Mesothelial cell of epicardium (in vitro differentiated cells): ENCODE measurements at regions not wholly inside any gene's neighbourhood (a gene's known extent, or its start where the extent isn't known, plus 50 kb on each side); places are given as distances from the start of the nearest gene placed in this dataset.

ENCODE experiments used
- DNase-seq, 2 experiments: peaks; one replicate each; pipeline ENCODE4 v3.0.0; 2021; ENCODE audit warnings: low spot score in 2 of 2; ENCODE audit not compliant: unreplicated experiment in 2 of 2
- H3K27ac Mint-ChIP-seq: 2 replicates; pipeline ENCODE4 v1.8.0; 2021; ENCODE audit warnings: mixed read lengths
- H3K27me3 Mint-ChIP-seq: 2 replicates; pipeline ENCODE4 v1.8.0; 2021; ENCODE audit warnings: low read depth, mixed read lengths
- H3K36me3 Mint-ChIP-seq: 2 replicates; pipeline ENCODE4 v1.8.0; 2021; ENCODE audit warnings: mixed read lengths
- H3K4me1 Mint-ChIP-seq: 2 replicates; pipeline ENCODE4 v1.8.0; 2021; ENCODE audit warnings: mixed read lengths
- H3K4me3 Mint-ChIP-seq: 2 replicates; pipeline ENCODE4 v1.8.0; 2021; ENCODE audit warnings: mild to moderate bottlenecking, moderate library complexity, mixed read lengths
- H3K9me3 Mint-ChIP-seq: 2 replicates; pipeline ENCODE4 v1.8.0; 2021; ENCODE audit warnings: mixed read lengths
- TF ChIP-seq, protein P1 (sequence below): fragments of 200-600 bp; sonication (generic); IDR thresholded peaks from one replicate; pipeline ENCODE4 v1.5.0; 2021; ENCODE audit warnings: antibody characterized with exemption; ENCODE audit not compliant: unreplicated experiment

GRCh38 chr18:41828137-41828536, 126.9 kb upstream of the PIK3C3 start:
- peaks cover 9% of the 10 kb centered on the region for H3K9me3 Mint-ChIP-seq
- H3K27ac Mint-ChIP-seq, result no peak overlapping the region
- TF ChIP-seq, protein P1, sequence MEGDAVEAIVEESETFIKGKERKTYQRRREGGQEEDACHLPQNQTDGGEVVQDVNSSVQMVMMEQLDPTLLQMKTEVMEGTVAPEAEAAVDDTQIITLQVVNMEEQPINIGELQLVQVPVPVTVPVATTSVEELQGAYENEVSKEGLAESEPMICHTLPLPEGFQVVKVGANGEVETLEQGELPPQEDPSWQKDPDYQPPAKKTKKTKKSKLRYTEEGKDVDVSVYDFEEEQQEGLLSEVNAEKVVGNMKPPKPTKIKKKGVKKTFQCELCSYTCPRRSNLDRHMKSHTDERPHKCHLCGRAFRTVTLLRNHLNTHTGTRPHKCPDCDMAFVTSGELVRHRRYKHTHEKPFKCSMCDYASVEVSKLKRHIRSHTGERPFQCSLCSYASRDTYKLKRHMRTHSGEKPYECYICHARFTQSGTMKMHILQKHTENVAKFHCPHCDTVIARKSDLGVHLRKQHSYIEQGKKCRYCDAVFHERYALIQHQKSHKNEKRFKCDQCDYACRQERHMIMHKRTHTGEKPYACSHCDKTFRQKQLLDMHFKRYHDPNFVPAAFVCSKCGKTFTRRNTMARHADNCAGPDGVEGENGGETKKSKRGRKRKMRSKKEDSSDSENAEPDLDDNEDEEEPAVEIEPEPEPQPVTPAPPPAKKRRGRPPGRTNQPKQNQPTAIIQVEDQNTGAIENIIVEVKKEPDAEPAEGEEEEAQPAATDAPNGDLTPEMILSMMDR, result no peak
- no peak for DNase-seq
- no peaks in the 10 kb centered on the region for H3K27me3 Mint-ChIP-seq
- H3K4me1 Mint-ChIP-seq, result no peaks in the 10 kb centered on the region
- H3K4me3 Mint-ChIP-seq, result no peak overlapping the region
- no peaks in the 10 kb centered on the region for H3K36me3 Mint-ChIP-seq

DNA sequence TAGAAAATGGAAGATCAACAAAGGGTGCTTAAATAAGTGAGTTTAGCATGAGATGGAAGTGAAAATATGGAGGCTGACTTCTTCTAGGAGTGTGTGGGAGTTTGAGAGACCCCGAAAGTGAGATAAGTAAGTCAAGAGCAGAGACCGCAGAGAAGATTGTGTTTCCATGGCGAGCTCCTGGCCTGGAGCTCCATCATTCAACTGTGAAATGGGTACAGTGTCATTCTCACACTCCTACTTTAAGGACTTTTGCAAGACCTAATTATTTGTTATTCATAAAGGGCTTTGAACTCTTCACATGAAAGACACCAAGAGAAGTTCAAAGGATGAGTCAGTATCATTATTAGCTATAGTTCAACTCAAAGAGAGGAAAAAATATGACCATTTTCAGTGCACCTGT, 134.2 kb upstream of the PIK3C3 start:
- Mint-ChIP-seq H3K36me3 (no peaks in the 10 kb centered on the region), H3K4me3 (no peak overlapping the region), H3K27ac (no peak overlapping the region), H3K9me3 (peaks cover 9% of the 10 kb centered on the region), H3K27me3 (peaks cover 5% of the 10 kb centered on the region), H3K4me1 (no peaks in the 10 kb centered on the region)
- TF ChIP-seq, protein P1, result no peak
- DNase-seq, result no peak

- Mint-ChIP-seq H3K4me1 (no peaks in the 10 kb centered on the region), H3K4me3 (no peak overlapping the region), H3K9me3 (no peaks in the 10 kb centered on the region), H3K27me3 (peaks cover 5% of the 10 kb centered on the region), H3K36me3 (no peaks in the 10 kb centered on the region), H3K27ac (no peak overlapping the region)
- no peak for DNase-seq
- TF ChIP-seq, protein P1, result no peak
Observed at GRCh38 chr18:41818381-41819355, 136.4 kb upstream of the PIK3C3 start.

GRCh38 chr18:41814651-41815050, 140.4 kb upstream of the PIK3C3 start:
- Mint-ChIP-seq H3K27me3 (no peaks in the 10 kb centered on the region), H3K4me3 (no peak overlapping the region), H3K9me3 (no peaks in the 10 kb centered on the region), H3K27ac (no peak overlapping the region), H3K36me3 (no peaks in the 10 kb centered on the region), H3K4me1 (no peaks in the 10 kb centered on the region)
- TF ChIP-seq, protein P1, result no peak
- DNase-seq, result no peak

- Mint-ChIP-seq H3K27ac (no peak overlapping the region), H3K9me3 (no peaks in the 10 kb centered on the region), H3K4me1 (no peaks in the 10 kb centered on the region), H3K36me3 (no peaks in the 10 kb centered on the region), H3K27me3 (peaks cover 2% of the 10 kb centered on the region), H3K4me3 (no peak overlapping the region)
- DNase-seq, result no peak
- TF ChIP-seq, protein P1, result no peak
Observed at GRCh38 chr18:41809652-41810051, 145.4 kb upstream of the PIK3C3 start.
